Glomerular endothelial cell (primary cell): ENCODE measurements at regions not wholly inside any gene's neighbourhood (a gene's known extent, or its start where the extent isn't known, plus 50 kb on each side); places are given as distances from the start of the nearest gene placed in this dataset.
"Not testable (repeated sequence)": the region's sequence is repeated elsewhere in the genome, so short reads cannot be mapped to it uniquely, and the experiment has no call there.

Experiments
- DNase-seq: peaks from one replicate; pipeline ENCODE4 v3.0.0-alpha.2; 2011; ENCODE audit warnings: low read depth, low spot score; ENCODE audit errors: extremely low read depth

- DNase-seq: no peak
Measured at GRCh38 chr13:70544706-70545105, 436.5 kb upstream of the KLHL1 start.

- DNase-seq: no peak
Measured at GRCh38 chr13:70541451-70541850, 433.2 kb upstream of the KLHL1 start.

- no peak for DNase-seq
Measured at GRCh38 chr13:70534466-70534865, 426.2 kb upstream of the KLHL1 start.

- DNase-seq: no peak
Measured at GRCh38 chr13:70529652-70530051, 421.4 kb upstream of the KLHL1 start.

GRCh38 chr13:70527599-70527998, 419.3 kb upstream of the KLHL1 start:
- no peak for DNase-seq

GRCh38 chr13:70523622-70524021, 415.4 kb upstream of the KLHL1 start:
- DNase-seq: no peak

- no peak for DNase-seq
Measured at GRCh38 chr13:70520275-70521036, 412.2 kb upstream of the KLHL1 start.

GRCh38 chr13:70518081-70518480, 409.8 kb upstream of the KLHL1 start:
- no peak for DNase-seq

- no peak for DNase-seq
Measured at GRCh38 chr13:70516226-70516625, 408.0 kb upstream of the KLHL1 start.

GRCh38 chr13:70511861-70512417, 403.7 kb upstream of the KLHL1 start:
- DNase-seq: not testable (repeated sequence)

GRCh38 chr13:70505809-70506208, 397.6 kb upstream of the KLHL1 start:
- no peak for DNase-seq

- DNase-seq: no peak
Measured at GRCh38 chr13:70502944-70503343, 394.7 kb upstream of the KLHL1 start.

GRCh38 chr13:70490320-70490935, 382.2 kb upstream of the KLHL1 start:
- DNase-seq: no peak

- no peak for DNase-seq
Measured at GRCh38 chr13:70484931-70485330, 376.7 kb upstream of the KLHL1 start.

- DNase-seq: no peak
Measured at GRCh38 chr13:70483599-70484276, 375.5 kb upstream of the KLHL1 start.

GRCh38 chr13:70473907-70474306, 365.7 kb upstream of the KLHL1 start:
- DNase-seq: no peak

- DNase-seq: no peak
Measured at GRCh38 chr13:70469077-70469476, 360.8 kb upstream of the KLHL1 start.

GRCh38 chr13:70457474-70457873, 349.2 kb upstream of the KLHL1 start:
- no peak for DNase-seq

GRCh38 chr13:70448820-70449219, 340.6 kb upstream of the KLHL1 start:
- no peak for DNase-seq

GRCh38 chr13:70432276-70432805, 324.1 kb upstream of the KLHL1 start:
- no peak for DNase-seq

- no peak for DNase-seq
Measured at GRCh38 chr13:70430256-70430655, 322.0 kb upstream of the KLHL1 start.
